ENCODE measurements at regions not wholly inside any gene's neighbourhood (a gene's known extent, or its start where the extent isn't known, plus 50 kb on each side); places are given as distances from the start of the nearest gene placed in this dataset.

DNA sequence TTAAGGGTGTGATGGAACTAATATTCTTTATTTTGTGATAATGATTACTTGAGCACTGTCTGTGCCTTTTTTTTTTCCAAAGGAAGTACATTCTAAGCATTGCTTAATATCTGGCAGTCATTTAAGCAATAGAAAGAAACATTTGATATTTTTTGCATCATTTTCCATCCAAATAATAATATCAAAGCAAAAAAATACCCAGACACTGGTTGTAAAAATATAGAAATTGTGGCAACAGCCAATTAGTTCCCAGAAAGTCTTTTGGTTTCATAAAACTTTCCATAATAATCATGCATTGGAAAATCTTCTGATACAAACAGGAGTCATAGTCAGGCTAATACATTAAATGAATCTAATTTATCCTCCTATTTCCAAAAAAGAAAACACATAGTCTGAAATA, 629.3 kb upstream of the ADAMTS5 start:
- H3K9me3 Mint-ChIP-seq: no peaks in the 10 kb centered on the region
- H3K4me3 Mint-ChIP-seq: no peak overlapping the region
- H3K27ac Mint-ChIP-seq: no peak overlapping the region
- no peaks in the 10 kb centered on the region for H3K4me1 ChIP-seq
- H3K36me3 Mint-ChIP-seq: no peaks in the 10 kb centered on the region
- H3K36me3 ChIP-seq: no peaks in the 10 kb centered on the region
- no peak overlapping the region for H2AFZ ChIP-seq (replicated peaks)
- H3K27me3 ChIP-seq: no peaks in the 10 kb centered on the region
- no peaks in the 10 kb centered on the region for H3K79me2 ChIP-seq (ENCODE audit: low read depth)
- TF ChIP-seq, protein P1, sequence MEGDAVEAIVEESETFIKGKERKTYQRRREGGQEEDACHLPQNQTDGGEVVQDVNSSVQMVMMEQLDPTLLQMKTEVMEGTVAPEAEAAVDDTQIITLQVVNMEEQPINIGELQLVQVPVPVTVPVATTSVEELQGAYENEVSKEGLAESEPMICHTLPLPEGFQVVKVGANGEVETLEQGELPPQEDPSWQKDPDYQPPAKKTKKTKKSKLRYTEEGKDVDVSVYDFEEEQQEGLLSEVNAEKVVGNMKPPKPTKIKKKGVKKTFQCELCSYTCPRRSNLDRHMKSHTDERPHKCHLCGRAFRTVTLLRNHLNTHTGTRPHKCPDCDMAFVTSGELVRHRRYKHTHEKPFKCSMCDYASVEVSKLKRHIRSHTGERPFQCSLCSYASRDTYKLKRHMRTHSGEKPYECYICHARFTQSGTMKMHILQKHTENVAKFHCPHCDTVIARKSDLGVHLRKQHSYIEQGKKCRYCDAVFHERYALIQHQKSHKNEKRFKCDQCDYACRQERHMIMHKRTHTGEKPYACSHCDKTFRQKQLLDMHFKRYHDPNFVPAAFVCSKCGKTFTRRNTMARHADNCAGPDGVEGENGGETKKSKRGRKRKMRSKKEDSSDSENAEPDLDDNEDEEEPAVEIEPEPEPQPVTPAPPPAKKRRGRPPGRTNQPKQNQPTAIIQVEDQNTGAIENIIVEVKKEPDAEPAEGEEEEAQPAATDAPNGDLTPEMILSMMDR (IDR thresholded peaks at IDR 0.05): no peak
- no peak for TF ChIP-seq EZH2phosphoT487 (IDR thresholded peaks at IDR 0.05)
- TF ChIP-seq EZH2 (IDR thresholded peaks at IDR 0.05): no peak
- peaks cover 4% of the 10 kb centered on the region for H3K9me3 ChIP-seq (ENCODE audit: low read depth)
- no peak overlapping the region for H3K27ac ChIP-seq
- no peak for DNase-seq (ENCODE audit: low spot score)
- H3K9ac ChIP-seq: no peak overlapping the region
- H3F3A ChIP-seq (ENCODE audit: low read depth): no peaks in the 10 kb centered on the region
- no peaks in the 10 kb centered on the region for H3K4me1 Mint-ChIP-seq
- no peak overlapping the region for H3K4me2 ChIP-seq
- no peaks in the 10 kb centered on the region for H4K20me1 ChIP-seq (ENCODE audit: low read depth)
- H3K4me3 ChIP-seq: no peak overlapping the region
- H3K27me3 Mint-ChIP-seq (ENCODE audit: insufficient read depth, low read depth): no peaks in the 10 kb centered on the region

DNA sequence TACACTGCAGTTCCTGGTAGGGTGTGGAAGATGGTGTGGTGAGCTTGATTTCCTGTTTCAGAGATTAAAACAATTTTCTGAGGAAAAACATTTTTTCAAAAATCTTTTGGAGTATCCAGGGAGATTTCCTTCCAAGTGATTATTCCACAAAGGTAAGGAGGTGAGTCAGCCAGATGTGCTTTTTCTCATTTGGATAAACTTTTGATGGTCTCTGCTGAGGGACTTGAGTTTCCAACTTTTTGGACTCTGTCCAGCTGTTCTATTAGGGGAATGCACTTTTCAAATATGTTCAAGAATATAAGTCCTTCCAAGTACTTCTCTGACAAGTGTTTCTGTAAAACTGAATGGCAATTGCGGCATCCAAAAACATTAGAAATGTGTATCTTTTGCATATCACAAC, 628.8 kb upstream of the ADAMTS5 start:
- Histone ChIP-seq H3K9me3 (ENCODE audit: low read depth) (peaks cover 4% of the 10 kb centered on the region), H3K4me2 (no peak overlapping the region), H3K4me1 (no peaks in the 10 kb centered on the region), H3K36me3 (no peaks in the 10 kb centered on the region), H3F3A (ENCODE audit: low read depth) (no peaks in the 10 kb centered on the region), H2AFZ (replicated peaks) (no peak overlapping the region), H3K27ac (no peak overlapping the region), H3K79me2 (ENCODE audit: low read depth) (no peaks in the 10 kb centered on the region), H3K4me3 (no peak overlapping the region), H3K9ac (no peak overlapping the region), H4K20me1 (ENCODE audit: low read depth) (no peaks in the 10 kb centered on the region), H3K27me3 (no peaks in the 10 kb centered on the region)
- Mint-ChIP-seq H3K9me3 (no peaks in the 10 kb centered on the region), H3K4me1 (no peaks in the 10 kb centered on the region), H3K4me3 (no peak overlapping the region), H3K36me3 (no peaks in the 10 kb centered on the region), H3K27ac (no peak overlapping the region), H3K27me3 (ENCODE audit: insufficient read depth, low read depth) (no peaks in the 10 kb centered on the region)
- TF ChIP-seq EZH2 (IDR thresholded peaks at IDR 0.05): no peak
- DNase-seq (ENCODE audit: low spot score): no peak

DNA sequence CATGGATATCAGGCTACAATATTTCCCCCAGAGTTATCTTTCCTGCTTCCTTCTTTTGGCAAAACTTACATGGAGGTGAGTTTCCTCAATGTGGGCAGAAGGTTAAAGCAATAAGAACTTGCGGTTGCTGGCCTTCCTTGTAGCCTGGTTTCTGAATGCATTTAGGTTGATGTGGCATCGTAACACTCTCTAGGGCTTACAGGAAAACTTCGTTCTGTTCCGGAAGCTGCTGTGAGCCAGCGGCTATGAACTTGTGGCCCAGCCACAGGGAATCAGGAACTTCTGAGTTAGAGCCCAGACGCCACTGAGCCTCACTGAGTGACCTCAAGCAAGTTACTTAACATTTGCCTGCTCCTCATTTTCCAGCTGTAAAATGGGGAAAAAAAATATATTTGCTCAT, 623.4 kb upstream of the ADAMTS5 start:
- Histone ChIP-seq H3K27ac (no peak overlapping the region), H3K4me2 (no peak overlapping the region), H3F3A (ENCODE audit: low read depth) (no peaks in the 10 kb centered on the region), H3K9ac (no peak overlapping the region), H3K79me2 (ENCODE audit: low read depth) (no peaks in the 10 kb centered on the region), H3K9me3 (ENCODE audit: low read depth) (no peaks in the 10 kb centered on the region), H3K36me3 (no peaks in the 10 kb centered on the region), H4K20me1 (ENCODE audit: low read depth) (no peaks in the 10 kb centered on the region), H3K4me1 (no peaks in the 10 kb centered on the region), H2AFZ (replicated peaks) (no peak overlapping the region), H3K4me3 (no peak overlapping the region), H3K27me3 (no peaks in the 10 kb centered on the region)
- H3K4me3 Mint-ChIP-seq: no peak overlapping the region
- no peaks in the 10 kb centered on the region for H3K4me1 Mint-ChIP-seq
- H3K9me3 Mint-ChIP-seq: no peaks in the 10 kb centered on the region
- H3K27ac Mint-ChIP-seq: no peak overlapping the region
- no peak for TF ChIP-seq EZH2 (IDR thresholded peaks at IDR 0.05)
- TF ChIP-seq, protein P1 (IDR thresholded peaks at IDR 0.05): no peak
- no peak for TF ChIP-seq EZH2phosphoT487 (IDR thresholded peaks at IDR 0.05)
- DNase-seq (ENCODE audit: low spot score): no peak
- H3K27me3 Mint-ChIP-seq (ENCODE audit: insufficient read depth, low read depth): no peaks in the 10 kb centered on the region
- H3K36me3 Mint-ChIP-seq: no peaks in the 10 kb centered on the region

DNA sequence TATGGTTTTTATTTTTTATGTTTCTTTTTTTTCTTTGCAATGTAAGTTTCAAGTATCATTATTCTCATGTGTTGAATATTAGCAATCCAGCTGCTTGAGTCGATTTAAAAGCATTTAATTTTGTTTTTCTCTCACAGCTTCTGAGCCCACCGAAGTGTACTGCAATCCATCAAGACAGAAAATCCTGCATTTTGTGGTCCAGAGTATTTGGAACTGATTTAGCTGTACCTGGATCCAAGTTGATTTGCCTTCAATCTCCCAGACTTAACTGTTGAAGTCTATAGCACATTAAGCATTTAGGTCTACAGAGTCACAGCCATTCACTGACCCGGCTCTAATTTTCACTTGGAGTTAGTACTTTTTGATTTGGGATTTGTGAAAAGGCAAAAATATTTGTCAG, 622.9 kb upstream of the ADAMTS5 start:
- Mint-ChIP-seq H3K9me3 (no peaks in the 10 kb centered on the region), H3K36me3 (no peaks in the 10 kb centered on the region), H3K4me3 (no peak overlapping the region), H3K4me1 (no peaks in the 10 kb centered on the region), H3K27ac (no peak overlapping the region), H3K27me3 (ENCODE audit: insufficient read depth, low read depth) (no peaks in the 10 kb centered on the region)
- Histone ChIP-seq H3K9ac (no peak overlapping the region), H3K27ac (no peak overlapping the region), H3K27me3 (no peaks in the 10 kb centered on the region), H3K4me2 (no peak overlapping the region), H3K36me3 (no peaks in the 10 kb centered on the region), H3K79me2 (ENCODE audit: low read depth) (no peaks in the 10 kb centered on the region), H3K4me1 (no peaks in the 10 kb centered on the region), H2AFZ (replicated peaks) (no peak overlapping the region), H3F3A (ENCODE audit: low read depth) (no peaks in the 10 kb centered on the region), H3K9me3 (ENCODE audit: low read depth) (no peaks in the 10 kb centered on the region), H3K4me3 (no peak overlapping the region), H4K20me1 (ENCODE audit: low read depth) (no peaks in the 10 kb centered on the region)
- TF ChIP-seq, protein P1 (IDR thresholded peaks at IDR 0.05): no peak
- TF ChIP-seq EZH2phosphoT487 (IDR thresholded peaks at IDR 0.05) (no peak), EZH2 (IDR thresholded peaks at IDR 0.05) (no peak)
- no peak for DNase-seq (ENCODE audit: low spot score)
